Stimulated activated CD8-positive, alpha-beta memory T cell treated with anti-CD3 and anti-CD28 coated beads, Interleukin-7, amount 100 ng/mL, for 24 hours (primary cell): ENCODE measurements at regions not wholly inside any gene's neighbourhood (a gene's known extent, or its start where the extent isn't known, plus 50 kb on each side); places are given as distances from the start of the nearest gene placed in this dataset.
"Not testable (repeated sequence)": the region's sequence is repeated elsewhere in the genome, so short reads cannot be mapped to it uniquely, and the experiment has no call there.

Source experiments
- DNase-seq: peaks from one replicate; pipeline ENCODE4 v3.0.0-alpha.2; 2020; ENCODE audit warnings: low read depth

- DNase-seq = no peak
These were observed 193.3 kb downstream of the CEP135 start for GRCh38 chr4:56142088-56142487.

GRCh38 chr4:56139241-56139827 lies 190.6 kb downstream of the CEP135 start:
- no peak for DNase-seq

GRCh38 chr4:56134834-56135233 lies 186.1 kb downstream of the CEP135 start:
- DNase-seq = not testable (repeated sequence)

GRCh38 chr4:56134266-56134665 lies 185.5 kb downstream of the CEP135 start:
- no peak for DNase-seq

- no peak for DNase-seq
These were observed 184.1 kb downstream of the CEP135 start for GRCh38 chr4:56132835-56133234.

GRCh38 chr4:56132188-56132587 lies 183.4 kb downstream of the CEP135 start:
- DNase-seq = not testable (repeated sequence)

GRCh38 chr4:56130606-56131155 lies 181.9 kb downstream of the CEP135 start:
- no peak for DNase-seq

- peak; percentile 2 for DNase-seq
These were observed 180.7 kb downstream of the CEP135 start for GRCh38 chr4:56129431-56129861.

GRCh38 chr4:56128213-56128612 lies 179.5 kb downstream of the CEP135 start:
- DNase-seq = no peak

GRCh38 chr4:56127716-56128115 lies 179.0 kb downstream of the CEP135 start:
- DNase-seq = no peak

- no peak for DNase-seq
These were observed 174.8 kb downstream of the CEP135 start for GRCh38 chr4:56123547-56123946.

GRCh38 chr4:56123051-56123450 lies 174.3 kb downstream of the CEP135 start:
- no peak for DNase-seq

- DNase-seq = no peak
These were observed 170.1 kb downstream of the CEP135 start for GRCh38 chr4:56118845-56119244.

GRCh38 chr4:56118055-56118454 lies 169.3 kb downstream of the CEP135 start:
- DNase-seq = no peak

- DNase-seq = no peak
These were observed 167.2 kb downstream of the CEP135 start for GRCh38 chr4:56115898-56116297.

GRCh38 chr4:56112377-56112776 lies 163.6 kb downstream of the CEP135 start:
- no peak for DNase-seq

- no peak for DNase-seq
These were observed 157.7 kb downstream of the CEP135 start for GRCh38 chr4:56106180-56107147.

GRCh38 chr4:56104188-56104587 lies 155.4 kb downstream of the CEP135 start:
- no peak for DNase-seq

- DNase-seq = no peak
These were observed 153.9 kb downstream of the CEP135 start for GRCh38 chr4:56102601-56103000.

GRCh38 chr4:56099378-56099786 lies 150.6 kb downstream of the CEP135 start:
- DNase-seq = no peak

- DNase-seq = no peak
These were observed 144.8 kb downstream of the CEP135 start for GRCh38 chr4:56093576-56093975.

GRCh38 chr4:56092540-56092939 lies 143.8 kb downstream of the CEP135 start:
- no peak for DNase-seq

- no peak for DNase-seq
These were observed 137.8 kb downstream of the CEP135 start for GRCh38 chr4:56086561-56086960.
